IPS DF 4.7 (cell line): ENCODE measurements at regions not wholly inside any gene's neighbourhood (a gene's known extent, or its start where the extent isn't known, plus 50 kb on each side); places are given as distances from the start of the nearest gene placed in this dataset.
"Not testable (repeated sequence)": the region's sequence is repeated elsewhere in the genome, so short reads cannot be mapped to it uniquely, and the experiment has no call there.

ENCODE experiments used
- DNase-seq: peaks from one replicate; pipeline ENCODE4 v3.0.0-alpha.2; 2013; ENCODE audit warnings: low spot score; ENCODE audit errors: extremely low read depth

DNA sequence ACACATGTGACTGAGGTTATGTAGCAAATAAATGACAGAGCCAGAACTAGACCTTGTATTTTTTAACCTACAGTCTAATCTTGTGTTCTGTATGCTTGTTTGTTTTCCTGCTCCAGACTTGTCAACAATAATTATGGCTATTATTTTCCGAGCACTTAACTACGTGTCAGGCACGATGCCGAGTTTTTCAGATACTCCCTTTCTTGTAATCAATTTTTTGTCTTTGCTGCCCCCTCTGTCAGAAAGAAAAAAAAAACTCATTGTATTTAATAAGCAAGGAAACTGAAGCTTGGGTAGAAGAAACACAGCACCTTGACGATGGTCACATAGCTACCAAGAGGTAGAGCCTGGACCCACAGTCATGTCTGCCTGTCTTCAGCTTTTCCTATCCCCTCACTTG lies 95.7 kb upstream of the TRIM77 start:
- DNase-seq = not testable (repeated sequence)

DNA sequence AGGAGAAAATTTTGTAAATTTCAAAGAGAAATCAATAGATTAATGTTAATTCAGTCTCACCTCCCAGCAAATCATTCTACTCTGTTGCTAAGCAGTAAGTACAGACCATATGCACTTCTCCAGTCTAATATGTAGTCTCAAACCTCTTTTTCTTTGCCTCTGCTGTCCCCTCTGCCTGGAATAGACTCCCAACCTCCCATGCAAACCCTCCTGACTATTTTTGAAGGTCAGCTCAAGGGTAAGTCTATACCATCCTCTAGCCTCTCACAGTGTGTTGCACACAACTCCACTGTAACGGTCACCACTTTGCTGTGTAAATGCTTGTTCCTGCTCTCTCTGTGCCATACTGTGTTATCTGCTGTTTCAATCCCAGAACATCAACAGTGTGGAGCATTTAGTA lies 94.5 kb upstream of the TRIM77 start:
- not testable (repeated sequence) for DNase-seq

DNA sequence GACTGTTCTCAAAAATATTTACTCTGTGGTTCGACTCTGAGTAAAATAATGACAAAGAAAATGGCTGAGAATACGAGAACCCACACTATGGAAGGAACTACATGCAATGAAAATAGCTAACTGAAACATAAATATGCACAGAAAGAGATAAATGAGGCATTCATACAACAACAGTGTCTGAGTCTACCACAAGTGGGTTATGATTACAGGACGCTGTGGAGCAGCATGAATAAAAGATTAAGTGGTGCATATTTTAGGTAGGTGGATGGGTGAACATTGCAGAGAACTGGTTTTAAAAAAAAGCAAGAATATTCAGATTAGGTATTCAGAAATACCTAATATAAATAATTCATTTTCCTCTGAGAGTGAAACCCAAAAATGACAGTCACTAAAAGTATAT lies 93.9 kb upstream of the TRIM77 start:
- DNase-seq = not testable (repeated sequence)

DNA sequence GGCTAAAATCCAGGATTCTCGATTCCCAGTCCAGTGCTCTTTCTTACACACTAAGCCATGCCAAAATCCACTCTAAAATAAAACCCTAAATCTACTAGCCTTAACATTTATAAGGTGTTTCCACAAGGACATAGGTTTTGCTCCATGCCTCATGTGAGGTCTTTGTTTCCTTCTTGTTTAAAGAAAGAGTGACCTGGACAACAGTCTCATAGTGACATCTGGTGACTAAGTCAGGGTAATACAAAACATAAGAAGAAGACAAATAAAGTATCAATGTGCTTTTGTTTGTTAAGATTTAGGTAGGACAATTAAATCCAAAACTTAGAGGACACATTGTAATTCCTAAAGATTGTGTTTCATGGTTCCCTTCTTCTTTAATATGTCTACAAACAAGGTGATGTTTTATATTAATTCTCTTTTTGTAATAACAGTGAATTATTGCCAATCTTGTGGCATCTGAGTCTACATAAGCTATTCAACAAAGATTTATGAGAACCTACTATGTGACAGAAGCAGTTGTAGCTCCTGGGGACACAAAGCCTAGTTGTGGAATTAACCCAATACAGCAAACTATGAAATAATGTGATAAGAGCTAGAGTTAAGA lies 93.0 kb upstream of the TRIM77 start:
- not testable (repeated sequence) for DNase-seq

DNA sequence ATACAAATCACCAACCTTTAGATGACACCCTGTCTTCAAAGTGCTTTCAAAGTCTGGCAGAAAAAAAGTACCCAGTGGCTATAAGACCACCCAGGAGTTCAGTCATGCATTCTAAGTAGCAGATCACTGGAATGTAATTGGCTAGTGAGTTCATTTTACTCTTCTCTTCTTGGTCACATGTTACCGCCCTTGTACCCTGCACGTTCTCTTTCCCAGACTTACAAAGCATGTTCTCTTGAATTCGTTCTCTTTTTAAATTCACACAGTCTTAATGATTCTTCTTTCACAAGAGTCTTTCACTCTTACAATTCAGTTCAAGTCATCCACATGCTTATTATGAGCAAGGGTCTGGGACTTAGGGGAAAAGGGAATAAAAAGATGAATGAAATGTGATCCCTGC lies 89.4 kb upstream of the TRIM77 start:
- DNase-seq = not testable (repeated sequence)

DNA sequence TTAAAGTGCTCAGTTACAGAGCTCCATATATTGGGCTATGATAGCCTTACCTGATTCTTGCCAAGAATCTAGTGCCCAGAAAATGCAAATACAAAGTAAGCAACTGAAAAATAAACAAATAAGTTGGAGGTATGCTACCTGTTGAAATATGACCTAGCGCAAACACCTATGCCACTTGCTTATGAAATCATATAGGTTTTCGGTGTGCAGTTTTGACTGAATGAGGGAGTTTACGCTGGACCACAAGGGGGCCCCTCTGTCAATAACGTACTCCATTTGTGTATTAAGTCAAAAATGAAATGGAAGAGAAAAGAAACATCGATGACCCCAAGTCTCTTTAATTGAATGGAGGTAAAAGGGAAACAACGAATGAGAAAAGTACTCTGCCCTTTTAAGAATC lies 84.9 kb upstream of the TRIM77 start:
- DNase-seq = no peak

DNA sequence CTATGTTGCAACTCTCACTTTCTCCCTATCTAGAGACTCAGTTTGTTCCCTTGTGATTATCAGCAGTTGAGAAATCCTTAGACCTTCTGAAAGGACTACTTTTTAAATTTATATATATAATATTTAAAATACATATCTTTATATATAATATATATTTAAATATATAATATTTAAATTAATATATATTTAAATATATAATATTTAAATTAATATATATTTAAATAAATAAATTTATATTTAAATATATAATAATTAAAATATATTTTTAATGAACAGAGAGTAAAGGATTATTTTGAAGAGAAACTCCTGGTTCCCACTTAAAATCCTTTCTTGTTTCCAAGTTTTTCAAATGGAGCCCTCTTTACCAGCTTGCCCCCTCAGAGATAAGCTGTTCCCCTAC lies 83.7 kb upstream of the TRIM77 start:
- no peak for DNase-seq

DNA sequence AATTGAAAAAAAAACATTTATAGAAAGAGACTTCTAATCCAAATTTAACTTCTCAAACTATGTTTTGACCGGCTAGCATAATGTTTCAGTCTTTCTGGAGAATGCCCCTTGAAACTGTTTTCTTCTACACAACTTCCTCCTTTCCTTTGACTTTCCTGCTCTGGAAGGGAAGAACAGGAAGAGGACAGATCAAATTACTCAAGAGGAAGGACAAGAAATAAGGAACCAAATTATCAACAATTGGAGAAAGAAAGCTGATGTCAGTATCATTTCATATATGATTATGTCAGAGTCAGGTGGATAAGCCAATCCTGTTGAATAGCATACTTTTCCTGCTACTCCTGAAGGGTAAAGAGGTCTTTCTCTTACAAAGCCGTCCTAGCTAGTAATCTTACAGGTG lies 83.2 kb upstream of the TRIM77 start:
- DNase-seq = not testable (repeated sequence)

DNA sequence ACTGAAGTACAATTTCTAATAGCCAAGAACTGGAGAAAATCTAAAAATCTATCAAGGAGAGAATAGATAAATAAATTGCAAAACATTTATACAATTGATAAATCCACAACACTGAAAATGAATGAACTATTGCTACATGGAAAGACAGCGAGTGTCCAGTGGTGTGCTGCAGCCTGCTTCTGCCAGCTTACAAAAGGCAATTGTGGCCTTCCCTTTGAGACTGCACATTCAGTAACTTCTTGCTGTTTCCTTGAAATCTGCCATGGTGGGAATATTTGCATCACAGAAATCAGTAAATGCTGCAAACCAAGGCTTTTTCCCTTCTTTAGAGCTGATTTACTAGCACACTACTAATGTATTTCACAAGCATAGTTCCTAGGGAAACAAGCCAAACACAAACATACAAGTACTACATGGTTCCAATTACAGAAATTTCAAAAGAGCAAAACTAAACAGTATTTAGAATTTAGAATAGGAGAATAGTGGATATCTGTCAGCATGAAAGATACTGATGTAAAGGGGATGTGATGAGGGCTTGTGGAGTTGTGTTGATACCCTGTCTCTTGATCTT lies 76.9 kb upstream of the TRIM77 start:
- DNase-seq = no peak

DNA sequence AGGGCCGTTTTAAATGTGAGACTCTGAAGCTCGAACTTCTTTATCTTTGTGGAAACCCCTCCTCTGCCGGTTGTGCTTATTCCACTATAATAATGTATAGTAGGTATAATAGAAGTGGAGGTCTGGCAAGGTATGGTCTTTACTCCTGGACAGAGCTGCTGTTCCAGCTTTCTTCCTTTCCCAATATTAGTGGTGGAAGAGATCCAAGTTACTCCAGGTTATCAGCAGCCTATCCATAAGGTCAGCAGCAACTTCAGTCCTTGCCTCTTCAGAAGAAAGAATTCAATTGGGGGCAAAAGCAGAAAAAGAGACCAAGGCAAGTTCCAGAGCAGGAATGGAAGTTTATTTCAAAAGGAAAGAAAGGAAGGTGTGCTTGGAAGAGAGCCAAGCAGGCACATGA lies 69.3 kb upstream of the TRIM77 start:
- not testable (repeated sequence) for DNase-seq

DNA sequence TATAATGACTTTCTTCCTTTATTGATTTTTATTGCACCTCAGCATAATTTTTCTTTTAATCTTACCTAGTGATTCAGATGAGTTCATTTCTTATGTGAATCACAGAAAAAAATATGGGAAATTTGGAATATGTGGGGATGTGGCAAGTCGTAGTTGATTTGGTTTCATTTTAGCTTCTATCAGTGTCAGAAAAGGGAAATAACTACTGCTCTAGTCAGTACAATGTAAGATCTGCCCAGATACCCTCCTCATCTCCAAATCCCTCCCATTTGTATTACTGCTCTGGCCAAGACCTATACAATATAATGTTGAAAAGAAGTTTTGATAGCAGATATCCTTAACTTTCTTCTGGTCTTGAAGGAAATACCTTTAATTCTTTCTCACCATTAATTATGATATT lies 61.9 kb upstream of the TRIM77 start:
- not testable (repeated sequence) for DNase-seq

DNA sequence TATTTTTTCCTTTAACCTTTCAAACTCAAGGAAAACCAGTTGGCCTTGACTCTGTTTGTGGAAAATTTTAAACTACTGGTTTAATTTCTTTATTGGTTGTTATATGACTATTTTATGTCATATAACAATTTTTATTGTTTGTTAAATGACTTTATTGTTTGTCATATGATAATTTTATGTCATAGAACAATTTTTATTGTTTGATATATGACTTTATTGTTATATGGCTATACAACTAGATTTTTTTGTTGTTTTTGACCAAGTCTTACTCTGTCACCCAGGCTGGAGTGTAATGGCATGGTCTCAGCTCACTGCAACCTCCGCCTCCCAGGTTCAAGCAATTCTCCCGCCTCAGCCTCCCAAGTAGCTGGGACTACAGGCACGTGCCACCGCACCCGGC lies 61.1 kb upstream of the TRIM77 start:
- not testable (repeated sequence) for DNase-seq

DNA sequence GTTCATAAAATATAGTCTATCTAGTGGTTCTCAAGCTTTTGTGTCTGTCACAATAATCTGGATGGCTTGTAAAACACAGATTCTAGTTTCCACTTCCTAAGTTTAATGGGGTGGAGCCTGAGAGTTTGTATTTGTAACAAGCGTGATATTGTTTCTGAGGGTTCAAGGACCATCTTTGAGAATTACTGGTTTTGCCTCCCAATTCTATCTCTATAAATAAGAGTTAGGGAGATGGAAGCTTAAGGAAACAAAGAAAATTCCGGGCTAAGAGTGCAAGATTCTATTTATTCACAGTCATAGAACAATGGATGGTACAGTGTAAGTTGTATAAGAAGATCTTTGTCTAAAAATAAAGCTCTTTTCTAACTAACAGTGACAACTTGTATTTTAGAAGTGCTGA lies 55.4 kb upstream of the TRIM77 start:
- not testable (repeated sequence) for DNase-seq

DNA sequence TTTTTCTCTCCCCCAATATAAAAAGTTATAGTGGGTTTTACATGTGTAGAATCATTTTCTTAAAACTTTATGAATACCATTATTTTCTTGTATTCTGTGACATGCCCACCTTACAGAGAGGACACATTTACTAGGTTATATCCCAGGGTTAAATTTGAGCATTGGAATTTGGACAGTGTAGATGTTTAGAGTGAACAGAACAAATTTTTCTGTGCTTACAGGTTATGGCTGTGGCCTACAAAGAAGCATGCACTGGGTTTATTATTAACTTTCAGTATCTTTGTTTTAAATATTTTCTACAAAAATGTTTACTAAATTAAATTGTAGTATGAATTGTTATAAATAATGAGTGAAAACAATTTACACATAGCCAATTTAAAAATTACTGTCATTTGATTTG lies 51.3 kb upstream of the TRIM77 start:
- DNase-seq = not testable (repeated sequence)

DNA sequence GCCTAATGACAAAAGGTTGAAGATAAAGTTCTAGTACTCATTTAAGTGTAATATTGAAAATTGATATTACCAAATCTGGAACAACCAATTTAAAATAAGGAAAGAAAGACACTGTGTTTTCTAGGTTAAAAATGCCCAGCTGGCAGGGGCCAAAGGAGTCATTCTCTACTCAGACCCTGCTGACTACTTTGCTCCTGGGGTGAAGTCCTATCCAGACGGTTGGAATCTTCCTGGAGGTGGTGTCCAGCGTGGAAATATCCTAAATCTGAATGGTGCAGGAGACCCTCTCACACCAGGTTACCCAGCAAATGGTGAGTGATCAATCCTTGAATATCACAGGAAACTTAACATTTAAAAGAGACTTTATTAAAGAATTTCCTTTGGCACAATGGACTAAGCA lies 50.7 kb upstream of the TRIM77 start:
- DNase-seq = not testable (repeated sequence)

DNA sequence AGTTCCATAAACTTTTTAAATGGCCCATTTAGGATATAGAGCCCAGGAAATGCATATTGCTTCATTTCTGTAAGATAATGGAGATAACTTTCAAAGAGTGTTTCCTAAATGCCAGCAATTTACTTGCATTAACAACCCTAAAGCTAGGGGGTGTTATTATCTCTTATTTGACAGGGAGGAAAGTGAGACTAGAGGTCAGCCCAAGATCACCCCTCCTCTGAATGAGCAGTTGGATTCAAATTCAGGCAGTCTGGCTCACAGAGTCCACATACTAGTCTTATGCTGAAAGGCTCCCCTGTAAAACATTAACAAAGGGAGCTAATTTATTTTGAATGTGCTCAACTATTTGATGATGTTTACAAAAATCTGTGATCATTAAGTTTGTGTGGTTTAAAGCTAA lies 49.9 kb upstream of the TRIM77 start:
- no peak for DNase-seq
